Inferior parietal cortex (tissue), 1 donor: ENCODE measurements at regions not wholly inside any gene's neighbourhood (a gene's known extent, or its start where the extent isn't known, plus 50 kb on each side); places are given as distances from the start of the nearest gene placed in this dataset.

Experiments used
- DNase-seq: peaks from one replicate; pipeline ENCODE4 v3.0.0-alpha.2; 2016; ENCODE audit errors: extremely low spot score

DNA sequence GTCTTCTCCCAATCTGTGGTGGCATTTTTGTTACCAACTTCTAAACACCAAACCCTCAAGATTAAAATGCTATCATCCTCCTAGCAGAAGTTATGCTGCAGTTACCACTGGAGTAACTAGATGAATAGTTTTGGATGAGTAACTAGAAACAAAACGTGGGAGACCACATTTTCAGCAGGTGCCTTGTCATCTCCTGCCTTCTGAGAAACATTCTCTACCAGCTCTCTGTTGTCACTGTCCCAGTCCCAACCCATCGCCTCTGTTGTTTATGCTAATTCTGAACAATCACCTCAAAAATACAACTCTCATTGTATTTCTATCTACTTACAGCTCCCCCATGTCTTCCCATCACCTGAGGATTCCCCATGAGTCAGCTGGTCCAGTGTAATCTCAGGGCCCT is 652.5 kb upstream of the ADAMTS16 start:
- no peak for DNase-seq

DNA sequence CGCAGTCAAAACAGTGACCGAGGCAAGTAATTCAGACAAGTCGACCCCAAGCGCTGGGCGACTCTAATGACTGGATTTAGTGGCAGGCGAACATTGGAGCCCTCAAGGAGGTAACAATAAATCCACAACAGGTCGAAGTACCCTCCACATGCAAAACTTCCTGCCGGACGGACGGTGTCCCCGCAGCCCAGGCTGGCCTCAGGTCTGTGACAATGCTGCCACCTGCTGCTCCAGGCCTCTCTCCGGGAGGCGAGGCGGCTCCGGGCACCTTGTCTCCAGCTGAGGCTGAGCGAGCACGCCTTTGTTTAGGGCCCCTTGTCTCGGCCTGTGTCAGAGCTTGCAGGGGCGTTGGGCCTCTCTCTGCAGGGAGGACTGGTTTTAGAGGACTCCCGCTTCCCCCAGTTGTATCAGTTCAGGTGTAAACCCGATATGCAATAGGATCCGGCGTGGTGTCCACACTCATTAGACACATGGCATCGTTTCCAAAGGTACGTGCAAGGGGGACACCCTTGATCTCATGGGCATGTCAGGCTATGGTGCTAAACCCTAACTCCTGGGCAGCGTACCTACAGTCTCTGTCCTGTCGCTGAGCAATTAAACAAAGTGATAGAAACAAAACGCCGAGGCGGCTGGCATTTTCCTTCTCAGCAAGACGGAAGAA is 628.0 kb upstream of the ADAMTS16 start:
- DNase-seq: peak; percentile 6

DNA sequence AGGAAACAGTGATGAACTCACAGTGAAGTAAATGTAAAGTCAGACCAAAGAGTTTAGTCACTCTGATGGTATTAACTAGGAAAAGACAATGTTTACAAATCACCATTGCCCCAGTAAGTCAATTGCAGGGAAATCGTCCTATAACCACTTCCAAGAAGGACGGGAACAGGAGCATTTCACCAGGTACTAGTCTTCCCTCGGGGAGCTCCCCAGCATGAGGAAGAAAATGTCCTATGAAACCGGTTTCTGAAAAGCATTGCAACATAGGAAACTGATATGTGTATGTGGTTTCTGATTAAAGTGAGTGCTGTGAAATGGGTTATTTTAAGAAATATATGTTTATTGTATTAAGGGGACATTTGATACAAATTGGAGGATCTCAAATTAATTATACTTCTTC is 626.7 kb upstream of the ADAMTS16 start:
- DNase-seq: no peak

DNA sequence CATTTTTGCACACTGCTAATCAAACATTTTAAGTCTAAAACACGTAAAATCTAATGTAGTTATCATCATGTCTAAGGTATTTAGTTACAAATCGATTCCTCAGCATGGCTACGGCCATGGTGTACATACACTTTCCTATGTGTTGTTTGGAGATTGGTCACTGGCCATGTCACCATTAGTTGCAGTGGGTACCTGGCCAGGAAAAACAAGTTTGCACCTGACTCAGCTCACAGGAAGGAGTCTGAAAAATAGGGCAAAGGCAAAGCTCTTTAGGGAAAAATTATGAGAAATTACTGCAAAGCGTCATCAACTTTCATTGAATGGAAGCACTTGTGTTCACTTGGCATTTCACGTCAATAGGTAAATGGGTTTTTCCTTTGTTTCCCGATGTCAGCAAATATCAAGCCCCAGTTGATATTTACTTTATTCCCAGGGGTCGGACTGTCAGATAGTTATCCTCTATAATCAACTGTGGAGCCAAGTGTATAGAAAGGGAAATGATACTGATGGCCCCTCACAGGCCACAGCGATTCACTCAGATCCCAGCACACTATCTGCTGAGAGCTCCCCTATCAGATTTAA is 626.0 kb upstream of the ADAMTS16 start:
- no peak for DNase-seq

DNA sequence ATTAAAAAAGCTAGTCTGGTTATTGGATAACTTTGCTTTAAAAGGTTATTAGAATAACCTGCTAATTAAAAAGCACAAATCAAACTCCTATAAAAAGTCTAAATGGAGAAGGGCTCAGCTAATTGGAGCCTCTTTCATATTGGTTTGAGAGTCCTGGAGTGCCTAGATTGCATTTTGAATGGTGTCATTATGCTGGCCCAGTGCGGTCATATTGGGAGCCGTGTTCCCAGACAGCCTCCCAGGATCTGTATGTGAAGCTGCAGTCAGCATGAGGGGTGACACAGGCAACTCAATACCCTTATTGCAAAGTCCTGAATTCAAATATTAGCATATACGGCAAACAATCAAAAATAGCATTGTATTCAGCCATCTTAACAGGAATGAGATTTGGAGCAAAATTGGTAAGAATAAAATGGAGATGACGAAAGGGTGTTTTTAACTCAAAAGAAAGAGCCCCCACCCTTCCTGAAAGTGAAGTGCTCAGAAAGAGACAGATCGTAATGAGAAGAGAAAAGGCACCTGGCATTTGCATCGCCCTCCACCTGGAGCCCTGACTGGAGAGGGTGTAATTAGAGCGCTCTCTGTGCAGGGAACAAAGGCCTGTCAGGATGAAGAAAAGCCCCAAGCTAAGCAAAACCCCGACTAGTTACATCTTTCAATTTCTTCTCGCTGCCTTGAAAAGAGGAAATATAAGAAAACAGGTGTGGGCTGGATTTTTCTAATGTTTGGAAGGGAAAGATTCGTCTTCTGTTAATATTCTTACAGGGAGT is 621.0 kb upstream of the ADAMTS16 start:
- no peak for DNase-seq

DNA sequence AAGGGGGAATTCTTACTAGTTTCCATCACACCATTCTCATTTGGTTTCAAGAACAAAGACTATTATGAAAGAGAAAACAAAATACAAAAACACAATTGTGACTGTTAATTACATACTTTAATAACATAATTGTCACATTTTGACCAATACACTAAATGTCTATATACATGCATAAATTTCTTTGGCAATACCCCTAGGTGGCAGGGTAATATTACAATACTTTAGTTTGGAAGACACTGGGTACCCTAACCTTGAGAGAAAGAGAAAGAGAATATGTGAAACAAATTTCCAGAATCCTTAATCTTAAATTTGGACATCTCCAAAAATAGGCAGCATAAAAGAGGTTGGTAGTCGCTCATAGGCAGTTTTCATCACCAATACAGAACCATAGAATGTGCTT is 619.6 kb upstream of the ADAMTS16 start:
- DNase-seq: no peak

DNA sequence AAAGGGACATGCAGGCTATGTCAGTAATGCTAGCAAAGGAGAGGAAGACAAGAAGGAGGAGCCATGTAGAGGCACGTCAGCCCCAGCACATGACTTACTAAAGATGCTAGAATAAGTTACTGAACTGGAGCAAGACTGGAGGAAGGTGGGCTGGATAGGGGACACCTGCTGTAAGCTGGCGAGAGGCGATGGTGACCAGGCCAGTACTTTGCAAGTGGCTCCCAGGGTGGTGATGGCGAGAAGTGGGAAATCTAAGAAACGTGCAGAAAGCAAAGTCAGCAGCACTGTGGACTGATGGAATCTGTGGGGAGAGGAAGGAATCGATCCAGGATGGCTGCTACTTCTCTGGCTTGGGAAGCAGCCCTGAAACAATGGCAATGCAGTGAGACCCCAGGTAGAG is 617.1 kb upstream of the ADAMTS16 start:
- DNase-seq: no peak

DNA sequence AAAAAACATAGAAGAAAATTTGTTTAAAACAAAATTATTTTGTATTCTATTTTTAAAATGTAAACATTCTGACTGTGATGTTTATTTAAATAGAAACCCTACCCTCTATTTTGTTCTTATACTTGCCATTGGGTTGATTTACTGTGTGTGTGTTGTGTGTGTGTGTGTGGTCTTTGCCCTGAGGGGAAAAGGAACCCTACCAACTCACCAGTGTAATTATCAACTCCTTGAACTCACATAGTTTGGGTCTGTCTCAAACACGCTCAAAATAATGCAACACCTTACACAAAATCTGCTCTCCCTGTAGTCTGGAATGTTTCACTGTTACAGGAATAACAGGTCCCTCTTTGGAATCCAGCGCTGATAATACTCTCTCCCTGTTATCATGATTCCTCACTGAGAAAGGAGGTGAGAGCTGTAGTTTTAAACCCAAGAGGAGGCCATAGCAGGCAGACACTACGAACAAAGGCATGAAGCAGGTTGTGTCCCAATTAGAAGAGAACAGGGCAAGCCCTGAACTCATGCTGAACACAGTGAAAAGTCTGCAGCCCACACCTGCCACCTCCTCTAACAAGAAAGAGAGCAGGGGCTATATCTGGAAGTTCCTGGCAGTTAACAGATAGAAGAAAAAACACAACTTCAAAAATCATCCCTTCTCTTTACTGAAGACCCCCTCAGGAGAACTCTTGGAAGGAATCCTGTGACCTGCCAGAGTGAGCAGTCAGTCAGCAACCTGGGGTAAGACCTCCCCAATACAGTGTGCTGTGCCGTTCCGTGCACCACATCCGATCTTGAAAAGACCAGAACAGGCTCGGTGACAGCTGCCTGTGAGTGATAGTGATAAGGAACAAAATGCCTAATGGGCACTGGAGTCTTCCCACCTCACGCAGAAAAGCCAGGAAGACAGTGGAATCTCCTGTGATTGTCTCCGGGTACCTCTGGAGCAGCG is 608.1 kb upstream of the ADAMTS16 start:
- DNase-seq: no peak

DNA sequence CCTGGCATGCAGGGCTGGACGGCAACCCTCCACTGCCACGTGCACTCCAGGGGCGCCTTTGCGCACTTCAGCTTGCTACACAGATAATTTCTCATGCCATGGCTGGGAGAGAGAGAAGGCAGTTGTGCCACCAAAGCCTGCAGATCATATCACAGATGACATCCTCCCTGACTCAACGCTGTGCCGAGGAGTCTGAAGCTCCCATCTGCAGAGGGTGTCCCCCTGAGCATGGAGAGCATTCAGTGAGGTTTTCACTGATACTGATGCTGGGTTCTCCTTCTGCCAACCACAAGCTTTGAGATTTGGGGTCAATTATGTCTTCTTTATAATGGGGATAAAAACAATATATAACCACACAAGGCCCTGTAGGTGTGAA is 607.4 kb upstream of the ADAMTS16 start:
- DNase-seq: no peak

DNA sequence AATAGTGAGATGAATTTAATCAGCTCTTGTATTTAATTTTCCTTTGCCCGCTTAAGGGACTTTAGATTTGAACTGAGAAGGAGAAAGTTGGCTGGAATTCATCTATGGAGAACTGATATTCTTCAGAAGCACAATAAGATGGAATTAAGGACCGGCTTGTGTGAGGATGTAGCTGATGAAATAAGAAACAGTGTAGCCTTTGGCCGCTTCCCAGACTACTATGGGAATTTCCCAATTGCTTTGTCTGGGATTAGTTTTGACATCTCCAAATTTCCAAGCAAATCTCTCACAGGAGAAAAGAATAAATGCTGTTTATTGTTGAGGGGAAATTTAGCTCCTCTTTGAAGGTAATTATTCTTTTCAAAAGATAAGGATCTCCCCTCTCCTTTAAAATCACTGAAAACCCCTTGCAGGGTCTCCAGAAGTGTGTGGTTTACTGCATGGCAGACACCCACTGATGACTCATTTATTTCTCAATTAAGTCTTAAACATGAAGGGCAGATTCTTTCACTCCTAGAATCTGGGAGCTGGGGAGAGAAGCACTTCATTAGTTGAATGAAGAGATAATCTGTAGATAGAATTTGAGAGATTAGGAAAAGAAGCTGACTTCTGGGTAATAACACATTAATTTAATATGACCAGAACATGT is 606.5 kb upstream of the ADAMTS16 start:
- DNase-seq: no peak

DNA sequence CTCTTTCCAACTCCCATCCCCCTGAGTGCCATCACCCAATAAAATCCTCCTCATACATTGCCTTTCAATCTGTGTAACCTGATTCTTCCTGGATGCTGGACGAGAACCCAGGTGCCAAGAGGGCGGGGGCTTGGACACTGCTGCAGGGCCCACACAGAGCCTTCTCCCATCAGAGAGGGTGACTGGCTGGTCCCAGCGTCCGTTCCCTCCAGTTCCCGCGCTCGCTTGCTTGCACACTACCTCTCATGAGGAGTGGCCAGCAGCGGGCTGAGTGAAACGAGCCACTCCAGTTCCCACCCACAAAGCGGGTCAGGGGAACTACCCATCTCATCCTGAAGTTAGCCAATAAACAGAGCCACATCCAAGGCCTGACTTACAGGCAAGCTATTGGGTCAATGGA is 602.6 kb upstream of the ADAMTS16 start:
- no peak for DNase-seq

DNA sequence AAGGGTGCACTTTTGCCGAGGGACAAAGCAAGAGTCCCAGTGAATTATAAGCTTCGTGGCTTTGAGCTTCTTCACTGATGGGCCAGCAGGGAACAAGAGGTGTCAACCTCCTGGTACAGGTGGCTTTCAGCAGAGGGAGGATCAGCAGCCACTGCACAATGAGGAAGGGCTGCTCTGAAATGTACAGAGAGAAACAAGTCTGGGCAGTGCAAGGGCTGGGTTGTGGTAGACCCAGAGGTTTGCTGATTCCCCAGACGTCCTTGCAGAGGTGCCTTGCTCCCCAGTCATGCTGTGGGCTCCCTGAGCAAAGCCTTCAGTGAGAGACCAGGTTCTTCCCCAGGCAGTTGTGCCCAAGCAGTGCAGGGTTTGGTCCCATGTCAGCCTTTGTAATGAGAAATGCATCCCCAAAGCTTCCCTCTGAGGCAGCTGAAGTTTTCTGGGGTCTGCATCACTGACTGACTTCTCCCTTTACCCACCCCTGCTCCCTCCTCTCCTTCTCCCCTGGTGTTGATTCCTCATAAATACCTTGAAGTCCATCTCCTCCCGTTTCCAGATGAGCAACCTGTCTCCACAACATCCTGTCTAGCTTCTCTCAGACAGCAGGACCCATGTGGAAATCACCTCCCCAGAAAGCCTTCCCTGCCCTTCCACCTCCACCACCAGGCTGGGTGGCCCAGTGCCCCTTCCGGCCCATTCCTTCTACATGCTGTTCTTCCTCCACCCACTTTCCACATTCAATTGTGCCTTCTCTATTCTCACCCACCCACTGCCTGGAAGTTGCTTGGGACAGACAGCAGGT is 599.6 kb upstream of the ADAMTS16 start:
- DNase-seq: no peak

DNA sequence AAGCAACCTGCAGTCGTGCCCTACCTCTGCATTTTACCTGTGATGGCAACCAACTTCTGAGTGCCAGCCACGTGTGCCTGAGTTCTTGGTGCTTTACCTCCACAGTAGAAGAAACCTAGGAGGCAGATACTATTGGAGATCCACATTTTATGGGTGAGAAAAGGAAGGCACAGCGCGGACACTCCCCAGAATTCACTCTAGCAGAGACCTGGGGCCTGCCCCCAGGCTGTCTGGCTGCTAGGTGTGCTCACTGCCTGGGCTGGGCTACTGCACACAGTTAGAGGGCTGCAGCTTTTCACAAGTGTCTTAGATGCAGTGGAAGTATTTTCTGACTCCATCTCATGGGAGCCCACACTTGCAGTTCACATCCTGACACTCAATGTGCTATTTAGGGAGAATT is 598.8 kb upstream of the ADAMTS16 start:
- DNase-seq: no peak

DNA sequence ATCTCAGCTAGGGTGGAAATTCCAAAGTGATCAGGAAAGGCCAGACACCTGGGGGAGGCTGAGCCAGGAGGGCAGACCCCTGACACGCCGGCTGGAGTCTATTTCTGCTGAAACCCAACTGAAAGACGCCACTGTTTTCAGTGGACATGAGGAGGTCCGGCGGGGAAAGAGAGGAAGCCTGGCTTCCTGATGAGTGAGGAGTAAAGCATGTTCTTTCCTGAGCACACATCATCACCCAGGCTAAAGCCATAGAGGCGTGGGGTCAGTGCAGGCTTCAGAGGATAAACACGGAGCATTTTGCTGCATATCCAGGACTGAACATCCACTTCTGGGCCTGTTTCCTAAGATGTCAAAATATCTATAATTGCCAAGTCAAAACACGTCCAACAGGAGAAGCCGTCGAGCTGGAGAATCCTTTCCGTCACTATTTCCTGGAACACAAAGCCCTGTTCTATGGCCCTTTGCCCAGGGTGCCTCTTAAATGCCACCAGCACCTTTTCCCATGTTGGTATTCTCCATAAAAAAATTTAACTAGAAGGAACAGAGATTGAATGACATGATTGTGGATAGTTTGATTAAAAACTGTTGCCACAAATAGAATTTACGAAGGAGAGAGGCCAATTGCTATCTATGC is 597.9 kb upstream of the ADAMTS16 start:
- no peak for DNase-seq

DNA sequence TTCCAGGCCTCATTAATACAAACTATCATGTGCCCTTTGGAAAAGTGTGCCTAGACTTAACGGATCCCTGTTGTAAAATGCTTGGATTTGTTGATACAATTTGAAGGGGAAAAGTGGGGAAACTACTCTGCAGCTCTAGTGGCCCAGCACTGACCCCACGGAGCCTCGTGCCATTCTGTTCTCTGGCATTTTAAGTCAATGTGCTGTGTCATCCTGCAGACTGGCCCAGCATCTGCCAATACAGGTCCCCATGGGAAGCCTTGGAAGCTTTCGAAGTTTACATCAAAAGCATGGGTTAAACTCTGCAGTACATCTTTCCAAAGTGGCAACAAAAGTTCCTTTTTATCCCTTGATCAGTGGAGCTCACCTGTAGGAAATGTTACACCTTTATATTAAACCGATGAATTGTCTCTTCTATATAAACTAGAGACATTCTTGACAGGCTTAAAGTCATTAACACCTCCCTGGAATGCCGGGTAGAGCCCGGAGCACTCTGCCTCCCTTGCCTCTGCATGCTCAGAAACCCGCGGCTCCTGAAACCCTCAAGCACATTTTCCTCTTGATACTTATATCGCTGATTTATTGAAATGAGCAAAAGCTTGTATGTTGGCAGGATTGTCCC is 596.0 kb upstream of the ADAMTS16 start:
- DNase-seq: no peak

DNA sequence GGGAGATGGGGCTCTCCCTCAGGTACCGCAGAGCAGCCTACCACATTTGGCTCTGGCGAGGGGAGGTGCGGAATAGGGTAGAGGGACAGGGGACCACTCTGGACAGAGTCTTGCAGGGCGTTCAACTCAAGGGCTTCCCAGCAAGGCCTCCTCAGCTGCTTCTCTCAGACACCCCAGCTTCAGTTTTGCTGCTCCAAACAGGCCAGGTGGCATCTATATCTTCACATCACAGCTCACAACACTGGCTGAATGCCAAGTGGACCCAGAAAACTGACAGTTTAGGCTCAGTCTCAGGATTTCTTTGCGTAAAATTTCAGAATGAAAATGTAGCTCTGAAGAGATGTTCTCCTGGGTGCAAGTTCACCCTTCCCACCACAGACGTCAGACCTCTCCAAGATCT is 592.6 kb upstream of the ADAMTS16 start:
- no peak for DNase-seq

DNA sequence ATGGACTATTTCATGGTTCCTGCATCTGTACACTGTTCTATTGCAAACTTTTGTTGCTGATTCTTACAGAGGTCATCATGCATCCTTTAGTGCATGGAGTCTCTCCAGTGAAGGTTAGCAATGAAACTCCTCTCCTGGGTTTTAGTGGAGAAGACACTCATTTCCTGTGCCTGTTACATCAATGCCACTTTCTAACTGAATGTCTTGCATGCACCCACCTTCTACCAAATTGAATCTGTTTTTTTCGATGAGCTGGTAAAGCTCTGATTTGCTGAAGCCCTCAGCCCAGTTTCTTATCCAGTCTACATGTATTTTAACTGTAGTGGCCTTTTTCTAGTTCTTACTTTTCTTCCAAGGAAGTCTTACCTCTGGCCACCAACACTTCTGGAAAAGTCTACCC is 591.8 kb upstream of the ADAMTS16 start:
- DNase-seq: no peak

DNA sequence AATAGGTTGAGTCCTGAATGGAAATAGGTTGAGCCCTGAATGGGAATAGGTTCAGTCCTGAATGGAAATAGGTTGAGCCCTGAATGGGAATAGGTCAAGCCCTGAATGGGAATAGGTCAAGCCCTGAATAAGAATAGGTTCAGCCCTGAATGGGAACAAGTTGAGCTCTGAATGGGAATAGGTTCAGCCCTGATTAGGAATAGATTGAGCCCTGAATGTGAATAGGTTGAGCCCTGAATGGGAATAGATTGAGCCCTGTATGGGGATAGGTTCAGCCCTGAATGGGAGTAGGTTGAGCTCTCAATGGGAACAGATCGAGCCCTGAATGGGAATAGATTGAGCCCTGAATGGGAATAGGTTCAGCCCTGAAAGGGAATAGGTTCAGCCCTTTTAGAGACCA is 590.8 kb upstream of the ADAMTS16 start:
- no peak for DNase-seq

DNA sequence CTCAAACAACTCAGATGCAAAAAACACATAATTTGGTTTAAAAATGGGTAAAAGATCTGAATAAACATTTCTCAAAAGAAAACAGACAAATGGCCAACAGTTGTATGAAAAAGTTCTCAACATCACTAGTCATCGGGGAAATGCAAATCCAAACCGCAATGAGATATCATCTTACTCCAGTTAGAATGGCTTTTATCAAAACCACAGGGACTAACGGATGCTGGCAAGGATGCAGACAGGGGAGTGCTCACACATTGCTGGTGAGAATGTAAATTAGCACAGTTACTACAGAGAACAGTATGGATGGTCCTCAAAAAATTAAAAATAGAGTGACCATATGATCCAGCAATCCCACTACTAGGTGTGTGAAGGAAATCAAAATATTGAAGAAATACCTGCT is 589.1 kb upstream of the ADAMTS16 start:
- no peak for DNase-seq

DNA sequence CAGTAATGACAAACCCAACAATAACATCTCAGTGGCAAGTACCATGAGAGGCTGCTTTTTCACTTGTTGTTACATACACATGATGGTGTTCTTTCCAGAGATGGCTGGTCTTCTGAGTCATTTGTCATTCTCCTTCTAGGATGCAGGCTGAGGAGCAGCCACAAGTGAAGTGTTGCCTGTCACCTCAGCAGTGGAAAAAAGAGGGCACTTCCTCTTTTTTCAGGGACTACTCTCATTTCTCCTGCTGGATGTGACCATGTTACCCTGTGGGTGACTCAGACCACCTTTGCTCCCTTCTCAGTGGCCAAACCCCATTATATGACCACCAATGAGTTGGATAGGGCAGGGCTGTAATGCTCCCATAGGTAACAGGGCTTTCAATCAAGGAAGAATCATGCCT is 587.0 kb upstream of the ADAMTS16 start:
- DNase-seq: no peak
